ENCODE measurements at regions not wholly inside any gene's neighbourhood (a gene's known extent, or its start where the extent isn't known, plus 50 kb on each side); places are given as distances from the start of the nearest gene placed in this dataset.

DNA sequence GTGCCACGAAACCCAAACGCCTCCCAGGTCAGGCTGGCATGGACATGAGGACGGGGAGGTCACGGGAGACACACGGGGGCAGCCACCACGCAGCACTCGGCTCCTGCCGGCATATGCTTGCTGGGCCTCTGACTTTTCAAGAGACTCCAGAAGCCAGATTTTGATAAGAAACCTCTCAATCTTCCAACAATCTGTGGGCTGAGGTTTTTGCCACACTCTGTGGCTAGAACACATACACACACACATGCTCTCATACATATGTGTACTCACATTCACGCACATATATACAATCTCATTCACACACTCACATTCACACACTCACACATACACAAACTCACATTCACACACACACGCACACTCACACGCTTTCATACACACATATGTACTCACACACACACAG, 86.7 kb upstream of the LINGO1 start:
- no peak overlapping the region for H3K4me3 ChIP-seq (ENCODE audit: low read depth, low read length)
- H3K9me3 ChIP-seq (ENCODE audit: control insufficient read depth in 2 of 2, low read length in 2 of 2), result no peaks in the 10 kb centered on the region
- no peaks in the 10 kb centered on the region for H3K27me3 ChIP-seq (ENCODE audit: control insufficient read depth, insufficient read depth, low read length)
- Mint-ChIP-seq H3K9me3 (no peaks in the 10 kb centered on the region), H3K36me3 (no peaks in the 10 kb centered on the region), H3K27me3 (no peaks in the 10 kb centered on the region), H3K4me1 (no peaks in the 10 kb centered on the region), H3K4me3 (no peak overlapping the region), H3K27ac (no peak overlapping the region)
- ATAC-seq (ENCODE audit: low read depth in 2 of 2) (no peak), DNase-seq (no peak)
- no peaks in the 10 kb centered on the region for H3K36me3 ChIP-seq (ENCODE audit: control insufficient read depth, insufficient read depth, low read length)
- no peak overlapping the region for H3K27ac ChIP-seq (ENCODE audit: insufficient read depth, low read length, poor library complexity, severe bottlenecking)
- no peaks in the 10 kb centered on the region for H3K4me1 ChIP-seq (ENCODE audit: control insufficient read depth, insufficient read depth, low read length, poor library complexity, severe bottlenecking)

- Mint-ChIP-seq H3K4me1 (no peaks in the 10 kb centered on the region), H3K27ac (no peak overlapping the region), H3K36me3 (no peaks in the 10 kb centered on the region), H3K9me3 (no peaks in the 10 kb centered on the region), H3K4me3 (no peak overlapping the region), H3K27me3 (peaks cover 6% of the 10 kb centered on the region)
- no peak overlapping the region for H3K27ac ChIP-seq (ENCODE audit: insufficient read depth, low read length, poor library complexity, severe bottlenecking)
- H3K4me3 ChIP-seq (ENCODE audit: low read depth, low read length), result no peak overlapping the region
- H3K27me3 ChIP-seq (ENCODE audit: control insufficient read depth, insufficient read depth, low read length), result no peaks in the 10 kb centered on the region
- no peaks in the 10 kb centered on the region for H3K36me3 ChIP-seq (ENCODE audit: control insufficient read depth, insufficient read depth, low read length)
- ATAC-seq (ENCODE audit: low read depth in 2 of 2), result no peak
- DNase-seq, result no peak
- H3K9me3 ChIP-seq (ENCODE audit: control insufficient read depth in 2 of 2, low read length in 2 of 2), result no peaks in the 10 kb centered on the region
- H3K4me1 ChIP-seq (ENCODE audit: control insufficient read depth, insufficient read depth, low read length, poor library complexity, severe bottlenecking), result no peaks in the 10 kb centered on the region
These were observed 84.8 kb upstream of the LINGO1 start for GRCh38 chr15:77717333-77717990.

GRCh38 chr15:77716632-77717332, 84.1 kb upstream of the LINGO1 start:
- no peak overlapping the region for H3K27ac ChIP-seq (ENCODE audit: insufficient read depth, low read length, poor library complexity, severe bottlenecking)
- H3K9me3 ChIP-seq (ENCODE audit: control insufficient read depth in 2 of 2, low read length in 2 of 2), result no peaks in the 10 kb centered on the region
- no peaks in the 10 kb centered on the region for H3K4me1 ChIP-seq (ENCODE audit: control insufficient read depth, insufficient read depth, low read length, poor library complexity, severe bottlenecking)
- no peaks in the 10 kb centered on the region for H3K27me3 ChIP-seq (ENCODE audit: control insufficient read depth, insufficient read depth, low read length)
- no peak overlapping the region for H3K4me3 ChIP-seq (ENCODE audit: low read depth, low read length)
- ATAC-seq (ENCODE audit: low read depth in 2 of 2) (no peak), DNase-seq (no peak)
- Mint-ChIP-seq H3K27ac (no peak overlapping the region), H3K4me1 (peaks cover 0 to 2% (median 0%) of the 10 kb centered on the region in 4 donors), H3K36me3 (no peaks in the 10 kb centered on the region), H3K4me3 (no peak overlapping the region), H3K9me3 (no peaks in the 10 kb centered on the region), H3K27me3 (peaks cover 6% of the 10 kb centered on the region)
- no peaks in the 10 kb centered on the region for H3K36me3 ChIP-seq (ENCODE audit: control insufficient read depth, insufficient read depth, low read length)

GRCh38 chr15:77715860-77716259, 83.1 kb upstream of the LINGO1 start:
- peaks cover 0 to 2% (median 0%) of the 10 kb centered on the region in 4 donors for H3K4me1 Mint-ChIP-seq
- no peak overlapping the region for H3K27ac Mint-ChIP-seq
- H3K36me3 ChIP-seq (ENCODE audit: control insufficient read depth, insufficient read depth, low read length), result no peaks in the 10 kb centered on the region
- peaks cover 0 to 1% (median 0%) of the 10 kb centered on the region in 7 donors for H3K9me3 Mint-ChIP-seq
- no peak overlapping the region for H3K27ac ChIP-seq (ENCODE audit: insufficient read depth, low read length, poor library complexity, severe bottlenecking)
- no peaks in the 10 kb centered on the region for H3K9me3 ChIP-seq (ENCODE audit: control insufficient read depth in 2 of 2, low read length in 2 of 2)
- peaks cover 6% of the 10 kb centered on the region for H3K27me3 Mint-ChIP-seq
- no peak overlapping the region for H3K4me3 ChIP-seq (ENCODE audit: low read depth, low read length)
- ATAC-seq (ENCODE audit: low read depth in 2 of 2), result no peak
- no peak for DNase-seq
- H3K36me3 Mint-ChIP-seq, result no peaks in the 10 kb centered on the region
- no peaks in the 10 kb centered on the region for H3K4me1 ChIP-seq (ENCODE audit: control insufficient read depth, insufficient read depth, low read length, poor library complexity, severe bottlenecking)
- H3K4me3 Mint-ChIP-seq, result no peak overlapping the region
- H3K27me3 ChIP-seq (ENCODE audit: control insufficient read depth, insufficient read depth, low read length), result no peaks in the 10 kb centered on the region

GRCh38 chr15:77715051-77715450, 82.3 kb upstream of the LINGO1 start:
- Histone ChIP-seq H3K36me3 (ENCODE audit: control insufficient read depth, insufficient read depth, low read length) (no peaks in the 10 kb centered on the region), H3K4me1 (ENCODE audit: control insufficient read depth, insufficient read depth, low read length, poor library complexity, severe bottlenecking) (no peaks in the 10 kb centered on the region), H3K4me3 (ENCODE audit: low read depth, low read length) (no peak overlapping the region), H3K9me3 (ENCODE audit: control insufficient read depth in 2 of 2, low read length in 2 of 2) (no peaks in the 10 kb centered on the region), H3K27me3 (ENCODE audit: control insufficient read depth, insufficient read depth, low read length) (no peaks in the 10 kb centered on the region), H3K27ac (ENCODE audit: insufficient read depth, low read length, poor library complexity, severe bottlenecking) (no peak overlapping the region)
- H3K9me3 Mint-ChIP-seq, result peaks cover 0 to 1% (median 0%) of the 10 kb centered on the region in 7 donors
- H3K27ac Mint-ChIP-seq, result no peak overlapping the region
- H3K4me1 Mint-ChIP-seq, result peaks cover 0 to 2% (median 0%) of the 10 kb centered on the region in 4 donors
- no peak for DNase-seq
- H3K4me3 Mint-ChIP-seq, result no peak overlapping the region
- no peak for ATAC-seq (ENCODE audit: low read depth in 2 of 2)
- H3K27me3 Mint-ChIP-seq, result peaks cover 6% of the 10 kb centered on the region
- H3K36me3 Mint-ChIP-seq, result no peaks in the 10 kb centered on the region

GRCh38 chr15:77714555-77714954, 81.8 kb upstream of the LINGO1 start:
- ATAC-seq (ENCODE audit: low read depth in 2 of 2) (no peak), DNase-seq (no peak)
- Histone ChIP-seq H3K27me3 (ENCODE audit: control insufficient read depth, insufficient read depth, low read length) (no peaks in the 10 kb centered on the region), H3K27ac (ENCODE audit: insufficient read depth, low read length, poor library complexity, severe bottlenecking) (no peak overlapping the region), H3K4me3 (ENCODE audit: low read depth, low read length) (no peak overlapping the region), H3K36me3 (ENCODE audit: control insufficient read depth, insufficient read depth, low read length) (no peaks in the 10 kb centered on the region), H3K9me3 (ENCODE audit: control insufficient read depth in 2 of 2, low read length in 2 of 2) (no peaks in the 10 kb centered on the region), H3K4me1 (ENCODE audit: control insufficient read depth, insufficient read depth, low read length, poor library complexity, severe bottlenecking) (no peaks in the 10 kb centered on the region)
- Mint-ChIP-seq H3K27me3 (peaks cover 6% of the 10 kb centered on the region), H3K9me3 (peaks cover 0 to 1% (median 0%) of the 10 kb centered on the region in 7 donors), H3K36me3 (no peaks in the 10 kb centered on the region), H3K4me3 (no peak overlapping the region), H3K4me1 (peaks cover 0 to 2% (median 0%) of the 10 kb centered on the region in 4 donors), H3K27ac (no peak overlapping the region)

DNA sequence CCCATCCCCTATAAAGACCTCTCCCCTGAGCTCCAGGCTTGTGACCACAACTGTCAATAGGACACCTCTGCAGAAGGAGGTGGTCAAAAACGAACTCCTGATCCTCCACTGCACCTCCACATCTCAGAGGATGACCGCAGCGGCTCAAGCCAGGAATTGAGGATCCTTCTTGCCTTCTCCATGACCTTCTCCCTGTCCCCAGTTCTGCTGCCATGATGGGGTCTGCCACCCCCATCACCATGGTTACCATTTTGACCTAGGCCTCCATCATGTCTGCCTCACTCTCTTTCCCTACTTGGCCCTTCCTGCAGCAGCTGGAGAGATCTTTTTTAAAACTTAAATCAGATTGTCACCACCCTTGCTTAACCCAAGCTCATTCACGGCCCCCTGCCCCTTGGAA, 81.3 kb upstream of the LINGO1 start:
- Histone ChIP-seq H3K9me3 (ENCODE audit: control insufficient read depth in 2 of 2, low read length in 2 of 2) (no peaks in the 10 kb centered on the region), H3K36me3 (ENCODE audit: control insufficient read depth, insufficient read depth, low read length) (no peaks in the 10 kb centered on the region), H3K27ac (ENCODE audit: insufficient read depth, low read length, poor library complexity, severe bottlenecking) (no peak overlapping the region), H3K4me3 (ENCODE audit: low read depth, low read length) (no peak overlapping the region), H3K27me3 (ENCODE audit: control insufficient read depth, insufficient read depth, low read length) (no peaks in the 10 kb centered on the region), H3K4me1 (ENCODE audit: control insufficient read depth, insufficient read depth, low read length, poor library complexity, severe bottlenecking) (no peaks in the 10 kb centered on the region)
- H3K36me3 Mint-ChIP-seq, result no peaks in the 10 kb centered on the region
- H3K4me3 Mint-ChIP-seq, result no peak overlapping the region
- H3K27ac Mint-ChIP-seq, result peak overlapping the region in 1 of 3 donors; percentile 38
- peaks cover 0 to 2% (median 0%) of the 10 kb centered on the region in 4 donors for H3K4me1 Mint-ChIP-seq
- peaks cover 0 to 1% (median 0%) of the 10 kb centered on the region in 7 donors for H3K9me3 Mint-ChIP-seq
- H3K27me3 Mint-ChIP-seq, result peaks cover 6% of the 10 kb centered on the region
- no peak for ATAC-seq (ENCODE audit: low read depth in 2 of 2)
- DNase-seq, result no peak

DNA sequence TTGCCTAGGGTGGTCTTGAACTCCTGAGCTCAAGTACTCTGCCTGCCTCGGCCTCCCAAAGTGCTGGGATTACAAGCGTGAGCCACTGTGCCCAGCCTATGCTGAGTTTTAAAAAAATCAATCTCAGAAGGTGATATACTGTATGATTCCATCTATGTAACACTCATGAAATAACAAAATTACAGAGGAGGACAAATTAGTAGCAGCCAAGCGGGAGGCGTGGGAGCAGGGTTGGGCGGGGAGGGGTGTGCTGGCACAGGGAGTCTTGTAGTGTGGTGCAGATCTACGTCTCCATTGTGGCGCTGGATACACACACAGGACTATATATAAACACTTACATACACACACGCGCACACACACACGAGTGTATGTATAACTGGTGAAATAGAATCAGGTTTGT, 80.6 kb upstream of the LINGO1 start:
- Mint-ChIP-seq H3K27me3 (peaks cover 6% of the 10 kb centered on the region), H3K4me1 (peaks cover 0 to 2% (median 0%) of the 10 kb centered on the region in 4 donors), H3K27ac (no peak overlapping the region), H3K36me3 (no peaks in the 10 kb centered on the region), H3K4me3 (no peak overlapping the region), H3K9me3 (peaks cover 0 to 1% (median 0%) of the 10 kb centered on the region in 7 donors)
- no peaks in the 10 kb centered on the region for H3K9me3 ChIP-seq (ENCODE audit: control insufficient read depth in 2 of 2, low read length in 2 of 2)
- ATAC-seq (ENCODE audit: low read depth in 2 of 2), result no peak
- no peaks in the 10 kb centered on the region for H3K36me3 ChIP-seq (ENCODE audit: control insufficient read depth, insufficient read depth, low read length)
- H3K27me3 ChIP-seq (ENCODE audit: control insufficient read depth, insufficient read depth, low read length), result no peaks in the 10 kb centered on the region
- H3K4me1 ChIP-seq (ENCODE audit: control insufficient read depth, insufficient read depth, low read length, poor library complexity, severe bottlenecking), result no peaks in the 10 kb centered on the region
- H3K4me3 ChIP-seq (ENCODE audit: low read depth, low read length), result no peak overlapping the region
- no peak overlapping the region for H3K27ac ChIP-seq (ENCODE audit: insufficient read depth, low read length, poor library complexity, severe bottlenecking)
- DNase-seq, result no peak
